Ureter (tissue), 1 donor: ENCODE measurements at regions not wholly inside any gene's neighbourhood (a gene's known extent, or its start where the extent isn't known, plus 50 kb on each side); places are given as distances from the start of the nearest gene placed in this dataset.
"Not testable (repeated sequence)": the region's sequence is repeated elsewhere in the genome, so short reads cannot be mapped to it uniquely, and the experiment has no call there.

Experiments
- DNase-seq: peaks from one replicate; pipeline ENCODE4 v3.0.0-alpha.2; 2020; ENCODE audit warnings: low spot score
- donor health status: DM: yes; HTN: yes; CAD: no.

DNA sequence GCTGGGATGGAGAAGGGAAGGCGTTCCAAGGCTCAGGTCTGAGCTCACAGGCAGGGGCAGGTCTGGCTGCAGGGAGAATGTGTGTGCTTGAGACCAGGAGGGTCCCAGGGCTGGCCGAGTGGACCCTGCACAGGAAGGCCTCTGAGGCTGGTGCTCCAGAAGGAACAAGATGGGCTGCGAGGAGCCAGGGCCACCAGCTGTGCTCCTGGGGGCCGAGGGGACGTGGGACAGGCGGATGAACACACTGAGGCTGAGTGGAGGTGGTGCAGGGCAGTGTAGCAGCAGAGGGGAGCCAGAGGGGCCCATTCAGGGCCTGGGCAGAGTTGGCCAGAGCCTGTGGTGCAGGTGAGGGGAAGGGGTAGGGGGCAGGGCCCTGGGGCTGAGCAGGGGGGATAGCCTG lies 249.7 kb downstream of the TMEM121 start:
- DNase-seq, result not testable (repeated sequence)

DNA sequence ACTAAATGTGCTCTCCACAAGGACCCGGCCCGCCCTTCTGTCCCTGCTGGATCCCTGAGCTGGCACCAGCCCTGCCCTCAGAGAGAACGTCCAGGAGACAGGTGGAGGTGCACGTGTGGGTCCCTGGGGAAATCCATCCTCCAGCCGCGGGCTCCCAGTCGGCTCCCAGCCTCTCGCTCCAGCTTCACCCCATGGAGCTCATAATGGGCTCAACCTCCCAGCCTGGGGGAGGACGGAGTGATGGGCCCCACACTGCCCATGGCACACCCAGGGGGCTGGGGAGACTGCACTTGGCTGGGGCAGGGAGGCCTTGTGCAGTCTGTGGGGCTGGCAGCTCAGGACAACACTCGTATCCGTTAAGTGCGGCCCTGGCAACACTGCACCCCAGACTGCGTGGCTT lies 250.5 kb downstream of the TMEM121 start:
- DNase-seq, result no peak

DNA sequence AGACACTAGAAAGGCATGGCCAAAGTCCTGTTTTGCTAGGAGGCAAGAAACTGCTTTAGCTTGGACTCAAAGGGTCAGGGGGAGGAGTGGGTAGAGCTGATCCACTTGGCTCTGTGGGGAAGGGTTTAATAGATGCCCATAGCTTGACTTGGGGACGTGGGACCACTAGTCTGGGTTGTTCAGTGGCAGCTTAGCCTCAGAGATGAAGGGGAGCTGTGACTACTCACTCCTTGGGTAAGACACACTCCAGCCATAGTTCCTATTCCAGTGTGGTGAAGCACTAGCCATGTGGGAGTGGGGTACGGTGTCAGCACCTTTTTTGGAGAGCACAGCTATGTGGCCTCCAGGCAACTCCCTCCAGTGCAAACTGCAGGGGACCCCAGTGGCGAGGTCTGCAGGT lies 257.3 kb downstream of the TMEM121 start:
- no peak for DNase-seq

DNA sequence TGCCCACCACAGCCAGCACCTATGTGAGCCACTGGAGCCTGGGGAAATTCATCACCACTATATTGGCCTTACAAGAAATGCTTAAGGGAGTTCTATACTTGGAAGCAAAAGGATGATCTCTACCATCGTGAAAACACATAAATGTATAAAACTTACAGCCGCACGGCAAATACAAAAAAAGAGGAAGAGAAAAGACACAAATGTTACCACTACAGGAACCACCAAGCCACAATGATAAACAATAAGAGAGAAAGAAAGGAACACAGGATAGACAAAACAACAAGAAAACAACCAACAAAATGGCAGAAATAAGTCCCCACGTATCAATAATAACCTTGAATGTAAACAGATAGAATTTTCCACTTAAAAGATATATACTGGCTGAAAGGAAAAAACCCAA lies 267.5 kb downstream of the TMEM121 start:
- DNase-seq, result no peak

DNA sequence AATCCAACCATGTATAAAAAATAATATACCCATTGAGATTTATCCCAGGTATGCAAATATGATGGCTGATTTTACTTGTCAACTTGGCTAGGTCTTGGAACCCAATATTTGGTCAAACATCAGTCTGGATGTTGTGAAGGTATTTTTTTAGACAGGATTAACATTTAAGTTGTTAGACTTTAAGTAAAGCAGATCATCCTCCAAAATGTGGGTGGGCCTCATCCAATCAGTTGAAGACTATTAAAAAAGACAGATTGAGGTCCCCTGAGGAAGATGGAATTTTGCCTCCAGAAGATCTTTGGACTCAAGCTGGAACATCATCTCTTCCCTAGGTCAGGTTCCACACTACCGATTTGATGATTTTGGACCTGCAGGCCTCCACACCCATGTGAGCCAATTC lies 271.2 kb downstream of the TMEM121 start:
- DNase-seq, result no peak

DNA sequence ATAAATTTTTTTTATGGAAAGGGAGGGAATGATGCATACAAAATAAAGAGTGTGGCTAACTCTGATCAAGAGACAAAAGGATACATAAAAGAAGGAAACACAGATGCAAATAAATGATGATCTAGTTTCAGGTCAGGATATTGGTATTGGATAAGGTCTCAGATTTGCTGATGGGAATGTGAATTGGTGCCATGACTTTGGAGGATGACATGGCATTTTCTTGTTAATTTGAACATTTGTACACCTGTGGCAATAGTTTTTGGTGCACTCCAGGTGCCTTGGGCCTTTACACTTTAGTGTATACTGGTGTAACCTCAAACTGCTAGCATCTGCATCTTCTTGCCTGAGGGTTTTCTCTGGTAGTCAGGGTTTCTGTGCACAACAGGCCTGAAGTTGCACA lies 279.3 kb downstream of the TMEM121 start:
- no peak for DNase-seq

DNA sequence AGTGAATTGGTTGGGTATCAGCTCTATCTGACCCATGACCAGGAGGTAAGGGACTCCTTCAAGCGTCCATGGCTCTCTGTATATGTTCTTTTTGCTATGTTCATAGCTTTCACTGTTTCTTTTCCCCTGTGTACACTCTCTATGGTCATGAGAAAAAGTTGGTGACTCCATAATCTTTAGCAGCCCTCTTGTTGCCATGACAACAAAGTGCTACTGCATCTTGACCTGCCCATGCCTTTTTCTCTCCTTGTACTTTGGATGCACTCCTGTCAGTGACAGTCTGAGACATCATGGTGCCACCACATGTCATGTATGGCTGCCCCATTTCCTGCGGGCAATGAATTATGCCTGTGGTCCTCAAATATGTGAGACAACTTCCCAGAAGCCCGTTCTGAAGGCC lies 280.2 kb downstream of the TMEM121 start:
- no peak for DNase-seq

DNA sequence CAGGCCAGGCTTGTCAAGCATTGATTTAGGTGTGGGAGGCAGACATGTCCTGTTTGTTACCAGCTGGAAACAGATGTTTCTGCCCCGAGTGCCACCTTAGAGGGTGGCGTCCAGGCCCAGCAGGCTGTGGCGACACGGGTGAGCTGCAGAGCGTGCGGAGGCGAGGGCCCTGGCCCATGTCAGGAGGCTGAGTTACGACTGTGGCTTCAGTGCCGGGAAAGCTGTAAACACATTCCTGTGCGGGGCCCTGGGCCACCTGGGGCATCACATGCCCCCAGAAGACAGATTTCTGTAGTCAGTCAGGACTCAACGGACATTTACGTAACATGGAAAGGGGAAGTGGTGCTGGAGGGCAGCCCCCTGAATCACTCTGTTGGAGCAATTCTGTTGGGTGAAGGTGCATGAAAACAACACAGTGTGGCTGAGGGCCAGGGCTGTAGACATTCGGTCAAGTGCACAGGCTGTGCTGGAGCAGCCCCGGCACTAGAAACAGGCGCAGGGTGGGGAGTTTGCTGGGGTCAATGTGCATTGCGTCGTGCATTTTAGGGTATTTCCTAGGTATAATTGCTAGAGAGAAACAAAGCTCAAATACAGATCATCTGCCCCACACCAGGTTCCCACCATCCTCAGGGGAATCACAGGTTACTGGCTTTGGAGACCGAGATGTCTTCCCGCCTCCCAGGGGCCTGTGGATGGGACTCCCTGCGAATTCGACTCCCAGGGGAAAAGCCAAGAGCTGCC lies 291.8 kb downstream of the TMEM121 start:
- DNase-seq, result no peak

DNA sequence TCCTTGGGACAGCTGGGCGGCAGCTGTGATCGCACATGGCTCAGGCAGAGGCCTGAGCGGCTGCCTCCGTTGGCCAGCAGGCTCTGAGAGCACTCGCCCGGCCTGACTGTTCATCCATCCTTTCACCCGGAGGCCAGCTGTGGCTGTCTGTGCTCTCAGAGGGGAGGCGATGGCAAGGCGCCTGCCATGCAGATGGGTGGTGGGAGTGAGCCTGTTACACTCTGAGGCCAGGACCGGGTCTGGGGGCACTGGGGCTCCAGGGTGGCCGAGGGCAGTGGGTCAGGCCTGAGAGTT lies 292.3 kb downstream of the TMEM121 start:
- no peak for DNase-seq

DNA sequence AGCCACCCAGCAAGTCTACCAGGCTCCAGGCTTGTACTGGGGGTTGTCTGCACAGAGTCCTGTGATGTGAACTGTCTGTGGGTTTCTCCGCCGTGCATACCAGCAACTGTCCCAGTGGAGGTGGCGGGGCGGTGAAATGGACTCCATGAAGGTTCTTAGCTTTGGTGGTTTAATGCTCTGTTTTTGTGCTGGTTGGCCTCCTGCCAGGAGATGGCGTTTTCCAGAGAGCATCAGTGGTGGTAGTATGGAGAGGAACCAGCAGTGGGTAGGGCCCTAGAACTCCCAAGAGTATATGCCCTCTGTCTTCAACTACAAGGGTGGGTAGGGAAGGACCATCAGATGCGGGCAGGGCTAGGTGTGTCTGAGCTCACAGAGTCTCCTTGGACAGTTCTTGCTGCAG lies 303.8 kb downstream of the TMEM121 start:
- DNase-seq, result no peak

DNA sequence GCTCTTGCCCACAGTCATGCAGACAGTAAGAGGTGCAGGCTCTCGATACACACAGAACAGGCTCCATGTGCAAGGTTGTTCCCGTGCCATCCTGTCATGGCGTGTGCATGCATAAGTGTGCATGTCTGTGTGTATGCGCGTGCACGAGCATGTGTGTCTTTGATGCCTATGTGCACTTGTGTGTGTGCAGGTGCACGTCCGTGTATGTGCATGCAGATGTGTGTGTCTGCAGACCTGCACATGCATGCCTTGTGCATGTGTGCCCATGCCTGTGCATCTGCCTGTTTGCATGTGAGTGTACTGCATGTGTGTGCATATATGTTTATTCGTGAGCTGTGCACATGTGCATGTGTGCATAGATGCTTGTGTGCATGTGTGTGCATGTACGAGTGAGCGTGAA lies 309.8 kb downstream of the TMEM121 start:
- DNase-seq, result no peak

DNA sequence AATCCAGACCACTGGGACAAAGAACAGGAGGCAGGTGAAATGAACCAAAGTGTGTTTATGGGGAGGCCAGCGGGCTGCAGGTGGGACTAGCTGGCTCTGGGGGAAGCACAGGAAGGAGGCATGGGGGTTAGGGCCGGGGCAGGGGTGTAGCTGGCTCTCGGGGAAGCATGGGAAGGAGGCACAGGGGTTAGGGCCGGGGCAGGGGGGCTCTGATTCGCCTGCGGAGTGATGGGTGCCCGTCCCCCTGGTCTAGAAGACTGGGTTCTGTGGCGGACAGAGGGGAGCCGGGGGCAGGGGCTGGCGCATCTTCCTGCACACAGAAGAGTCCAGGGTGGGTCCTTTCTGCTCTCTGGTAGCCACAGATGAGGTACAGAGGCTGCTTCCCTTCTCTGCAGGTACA lies 310.3 kb downstream of the TMEM121 start:
- no peak for DNase-seq

DNA sequence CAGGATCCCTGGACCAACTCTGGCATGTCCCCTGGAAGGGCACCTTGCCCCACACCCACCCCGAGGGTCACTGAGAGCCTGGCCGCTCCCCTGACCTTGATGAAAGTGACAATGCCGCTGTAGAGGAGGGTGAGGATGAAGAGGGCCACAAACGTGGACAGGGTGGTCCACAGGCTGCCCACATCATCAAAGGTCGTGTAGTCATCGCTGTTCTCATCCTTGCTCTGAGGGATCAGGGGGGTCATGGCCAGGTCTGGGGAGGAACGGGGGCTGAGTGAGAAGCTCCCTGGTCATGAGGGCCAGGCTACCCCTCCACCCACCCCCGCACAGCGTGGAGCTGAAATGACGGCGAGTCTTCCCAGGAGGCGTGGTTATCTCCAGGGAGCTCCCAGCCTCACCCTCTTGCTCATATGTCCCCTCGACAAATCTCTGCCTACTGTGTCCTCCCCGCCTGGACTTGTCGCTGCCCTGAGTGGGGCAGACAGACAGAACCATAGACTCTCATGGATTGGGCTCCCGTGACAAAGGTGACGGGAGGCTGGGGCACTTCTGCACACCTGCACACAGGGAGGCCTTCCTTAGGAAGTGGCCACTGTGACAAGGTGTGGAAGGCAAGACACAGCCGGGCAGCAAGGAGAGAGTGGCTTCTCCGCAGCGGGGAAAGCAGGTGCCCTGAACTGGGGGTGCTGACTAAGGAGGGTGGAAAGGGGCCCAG lies 311.1 kb downstream of the TMEM121 start:
- no peak for DNase-seq

DNA sequence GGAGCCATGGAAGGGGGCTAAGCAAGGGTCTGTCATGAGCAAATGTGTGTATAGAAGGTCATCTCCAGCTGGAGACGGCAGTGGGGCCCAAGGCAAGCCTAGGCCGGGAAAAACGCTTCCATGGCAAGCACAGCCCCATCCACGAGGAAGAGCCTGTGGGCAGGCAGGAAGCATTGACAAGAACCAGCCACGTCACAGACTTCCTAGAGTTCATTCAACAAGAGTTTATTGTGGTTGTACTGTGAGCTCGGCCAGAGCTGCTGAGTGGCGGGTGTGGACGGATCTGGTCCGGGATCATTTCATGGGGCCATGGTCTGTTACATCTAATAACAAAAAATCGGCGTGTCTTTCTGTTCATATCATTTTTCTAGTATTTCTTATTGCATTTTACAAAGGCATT lies 311.7 kb downstream of the TMEM121 start:
- no peak for DNase-seq

DNA sequence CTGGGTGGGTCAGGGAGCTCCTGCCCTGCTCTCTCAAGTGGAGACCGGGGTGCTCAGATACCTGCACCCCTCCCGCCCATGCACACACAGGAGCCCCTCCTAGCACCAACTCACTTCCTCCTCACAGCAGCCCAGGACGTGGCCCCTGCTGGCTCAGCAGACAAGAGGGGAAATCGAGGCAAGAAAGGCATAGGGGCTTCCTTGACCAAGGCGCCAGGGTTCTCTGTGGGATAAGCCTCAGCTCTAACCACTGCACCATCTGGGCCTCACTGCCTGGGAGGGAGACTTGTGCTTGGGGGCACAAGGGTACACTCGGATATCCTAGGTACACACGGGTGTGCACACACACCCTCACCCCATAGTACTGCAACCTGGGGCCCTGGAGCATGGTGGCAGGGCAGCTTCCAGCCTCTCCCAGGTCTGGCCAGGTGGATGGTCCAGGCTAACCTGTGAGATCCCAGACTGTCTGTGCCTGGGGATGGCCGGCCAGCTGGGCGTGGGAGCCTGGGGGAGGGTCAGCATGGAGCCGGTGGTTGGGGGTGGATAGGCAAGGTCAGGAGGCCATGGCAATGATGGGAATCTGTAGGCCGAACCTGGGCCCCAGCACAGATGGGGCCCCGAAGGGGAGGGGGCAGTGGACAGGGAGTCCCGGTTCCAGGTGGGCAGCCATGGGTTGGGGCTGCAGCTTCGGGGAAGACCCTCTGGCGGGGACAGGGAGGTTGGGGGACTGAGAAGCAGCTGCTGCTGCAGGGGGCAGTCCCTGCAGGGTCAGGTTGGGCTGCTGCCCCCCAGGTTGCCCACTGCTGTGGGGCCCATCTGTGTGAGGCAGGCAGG lies 312.4 kb downstream of the TMEM121 start:
- peak; percentile 38 for DNase-seq

DNA sequence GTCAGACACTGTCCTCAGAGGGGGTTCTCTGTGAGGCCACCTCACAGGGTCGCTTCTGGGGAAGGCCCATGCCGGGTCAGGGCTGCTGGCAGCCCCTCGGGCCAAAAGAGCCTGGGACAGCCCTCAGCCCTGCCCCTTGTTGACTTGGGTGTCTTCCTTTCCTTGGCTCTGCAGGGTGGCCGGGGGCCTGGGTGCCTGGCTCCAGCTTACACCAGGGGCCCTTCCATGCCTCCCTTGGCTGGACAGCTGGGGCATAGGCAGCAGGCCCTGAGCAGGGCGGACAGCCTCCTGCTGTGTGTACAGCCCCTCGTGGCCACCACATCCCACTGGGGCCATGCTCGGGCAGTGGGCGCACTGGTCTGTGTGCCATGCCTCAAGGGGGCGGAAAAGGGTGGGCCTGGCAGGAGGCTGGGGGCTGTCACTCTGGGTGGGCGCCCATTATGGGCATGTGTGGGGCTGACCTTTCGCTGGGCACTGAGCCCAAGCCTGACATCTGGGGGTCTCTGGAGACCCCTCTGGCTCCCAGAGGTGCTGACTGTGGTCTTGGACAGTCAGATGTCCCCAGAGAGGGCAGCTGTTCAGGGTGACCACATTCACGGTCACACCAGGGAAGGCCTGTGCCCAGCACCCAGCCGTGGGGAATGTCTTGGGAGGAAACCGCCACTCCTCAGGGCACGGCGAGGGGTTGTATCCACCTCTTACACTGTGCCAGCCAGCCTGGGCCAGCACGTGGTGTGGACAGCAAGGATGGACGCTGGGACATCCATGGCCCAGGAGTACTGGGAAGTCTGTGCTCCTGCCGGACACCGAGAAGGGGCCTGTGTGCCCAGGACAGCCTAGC lies 313.3 kb downstream of the TMEM121 start:
- no peak for DNase-seq

DNA sequence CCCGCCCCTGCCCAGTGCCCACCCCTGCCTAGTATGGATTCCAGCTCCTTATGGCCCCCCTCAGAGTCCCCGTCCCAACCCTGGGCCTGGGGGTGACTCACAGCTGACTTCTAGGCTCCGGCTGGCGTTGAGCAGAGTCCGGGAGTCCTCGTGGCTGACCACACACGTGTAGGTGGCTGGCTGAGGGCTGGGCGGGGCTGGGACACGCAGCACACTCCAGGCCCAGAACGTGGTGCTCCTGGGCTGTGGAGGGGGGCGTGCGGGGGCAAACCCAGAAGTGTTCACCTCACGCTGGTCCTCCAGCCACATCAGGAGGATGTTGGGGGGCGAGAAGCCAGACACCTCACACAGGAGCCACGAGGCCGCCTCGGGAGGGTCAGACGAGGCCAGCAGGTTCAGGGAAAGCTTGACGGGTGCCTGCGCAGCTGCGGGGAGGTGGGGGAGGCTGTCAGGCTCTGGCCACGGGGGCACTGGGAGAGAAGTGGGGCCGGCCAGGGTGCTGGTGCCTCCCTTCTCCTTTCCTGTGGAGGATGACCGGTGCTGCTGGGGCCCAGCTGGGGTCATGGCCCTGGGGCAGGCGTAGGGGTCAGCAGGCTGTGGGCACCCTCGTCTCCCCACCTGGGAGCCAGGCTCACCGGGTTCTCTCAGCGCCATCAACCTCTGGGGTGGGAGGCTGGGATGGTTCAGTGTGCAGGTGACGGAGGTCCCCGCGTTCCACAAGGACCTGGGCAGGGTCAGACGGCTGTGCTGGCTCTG lies 314.1 kb downstream of the TMEM121 start:
- no peak for DNase-seq

DNA sequence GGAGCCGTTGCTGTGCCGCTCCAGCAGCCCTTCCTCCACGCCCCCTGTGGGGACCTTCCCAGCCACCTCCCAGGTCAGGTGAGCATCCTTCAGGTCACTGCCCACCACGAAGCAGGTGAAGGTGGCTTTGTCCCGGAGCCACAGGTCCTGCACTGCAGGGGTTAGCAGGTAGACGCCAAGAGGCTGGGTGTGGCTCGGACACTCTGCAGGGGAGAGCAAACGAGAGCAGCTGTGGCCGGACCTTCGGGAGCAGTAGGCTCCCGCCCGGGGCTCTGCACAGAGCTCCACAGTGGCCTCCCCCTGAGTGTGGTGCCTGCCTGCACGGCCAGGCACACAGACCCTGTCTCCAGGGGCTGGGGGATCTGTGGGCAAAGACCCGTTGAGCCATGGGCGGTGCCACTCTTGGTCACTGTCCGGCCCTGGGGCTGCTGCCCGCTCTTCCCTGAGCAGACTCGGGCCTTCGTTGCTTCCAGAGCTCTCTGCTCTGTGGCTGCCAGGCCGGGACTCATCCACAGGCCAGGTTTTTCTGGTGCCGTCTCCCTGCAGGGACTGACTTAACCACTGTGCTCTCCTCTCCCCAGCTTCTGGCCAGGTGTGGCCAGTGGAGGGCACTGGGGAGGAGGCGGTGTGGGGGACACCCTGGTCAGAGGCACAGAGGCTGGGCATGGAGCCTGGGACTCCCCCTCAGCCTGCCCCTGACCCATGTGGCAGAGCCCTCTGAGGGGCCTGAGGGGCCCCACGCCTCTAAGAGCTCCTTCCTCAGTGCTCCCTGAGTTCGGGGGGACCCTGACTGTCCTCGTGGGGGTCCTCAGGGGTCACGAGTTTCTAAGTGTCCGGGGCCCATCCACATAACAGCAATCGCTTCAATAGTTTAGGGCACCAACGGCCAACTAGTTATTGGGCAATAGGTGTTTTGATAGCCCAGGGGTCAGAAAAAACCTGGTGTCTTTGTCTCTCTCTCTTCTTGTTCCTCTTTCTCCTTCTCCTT lies 314.9 kb downstream of the TMEM121 start:
- no peak for DNase-seq

DNA sequence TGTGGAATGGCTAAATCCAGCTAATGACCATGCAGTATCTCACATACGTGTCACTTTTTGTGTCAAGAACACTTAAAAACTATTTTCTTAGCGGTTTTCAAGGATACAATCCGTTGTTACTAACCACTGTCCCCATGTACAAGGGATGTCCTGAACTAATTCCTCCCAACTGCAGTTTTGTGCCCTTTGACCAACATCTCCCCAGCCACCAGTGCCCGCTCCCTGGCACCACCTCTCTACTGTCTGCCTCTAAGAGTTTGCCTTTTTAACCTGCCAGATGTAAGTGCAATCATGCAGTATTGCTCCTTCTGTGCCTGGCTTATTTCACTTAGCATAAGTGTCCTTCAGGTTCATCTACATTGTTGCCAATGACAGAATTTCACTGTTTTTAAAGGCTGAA lies 315.7 kb downstream of the TMEM121 start:
- DNase-seq, result no peak

DNA sequence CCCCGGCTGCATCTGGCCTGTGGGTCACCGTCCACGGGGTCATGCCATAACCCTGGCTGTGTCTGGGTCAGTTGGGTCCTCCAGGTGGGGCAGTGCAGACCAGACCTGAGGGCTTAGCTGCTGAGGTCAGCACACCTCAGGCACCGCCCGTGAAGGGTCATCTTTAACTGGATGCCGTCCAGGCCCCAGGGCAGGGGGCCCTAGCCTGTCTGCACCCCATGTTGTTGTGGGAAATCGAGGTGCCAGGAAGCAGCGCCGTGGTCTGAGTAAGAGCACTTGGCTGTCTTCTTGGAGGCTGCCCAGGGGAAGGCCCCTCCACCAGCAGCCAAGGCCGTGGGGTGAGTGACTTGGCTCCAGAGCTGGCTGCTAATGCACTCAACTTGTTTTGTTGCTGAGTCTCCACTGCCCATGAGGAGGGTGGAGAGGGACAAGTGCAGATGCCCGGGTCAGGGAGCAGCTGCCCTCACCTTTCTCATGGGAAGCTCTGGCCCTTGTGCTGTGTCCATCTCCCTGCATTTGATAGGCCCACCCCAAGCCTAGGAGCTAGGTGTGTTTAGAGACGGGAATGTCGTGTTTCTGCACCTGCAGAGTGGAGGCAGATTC lies 317.2 kb downstream of the TMEM121 start:
- no peak for DNase-seq
